SU-DHL-6 (cell line): ENCODE measurements at regions not wholly inside any gene's neighbourhood (a gene's known extent, or its start where the extent isn't known, plus 50 kb on each side); places are given as distances from the start of the nearest gene placed in this dataset.

Experiments used
- H2AFZ ChIP-seq: fragments of 200-600 bp; sonication (generic); 2 replicates; pipeline ENCODE4 v1.6.1; 2014; ENCODE audit warnings: low read depth, mild to moderate bottlenecking, moderate library complexity, mixed read lengths, antibody characterized with exemption, low read length; ENCODE audit not compliant: severe bottlenecking
- H3F3A ChIP-seq: fragments of 200-600 bp; shearing (Covaris generic); 2 replicates; pipeline ENCODE4 v1.6.0; 2016; ENCODE audit warnings: antibody characterized with exemption, mild to moderate bottlenecking; ENCODE audit not compliant: insufficient read depth
- H3K27ac ChIP-seq: fragments of 200-600 bp; sonication (generic); 2 replicates; pipeline ENCODE4 v1.5.1; 2016; ENCODE audit warnings: low read depth, mild to moderate bottlenecking, low read length, moderate library complexity, mixed read lengths
- H3K27me3 ChIP-seq: fragments of 200-600 bp; sonication (generic), shearing (Covaris generic); 2 replicates; pipeline ENCODE4 v1.6.0; 2014; ENCODE audit warnings: mild to moderate bottlenecking, low read length
- H3K36me3 ChIP-seq: fragments of 200-600 bp; sonication (generic); 2 replicates; pipeline ENCODE4 v1.6.1; 2014; ENCODE audit warnings: mild to moderate bottlenecking, low read length, mixed read lengths
- H3K4me2 ChIP-seq: fragments of 300-600, 200-600 bp; shearing (Covaris generic), sonication (generic); 2 replicates; pipeline ENCODE4 v1.6.0; 2014; ENCODE audit warnings: low read length, low read depth, mild to moderate bottlenecking; ENCODE audit not compliant: poor library complexity, severe bottlenecking
- H3K4me3 ChIP-seq: fragments of 200-600 bp; sonication (generic); 2 replicates; pipeline ENCODE4 v1.5.1; 2014; ENCODE audit warnings: antibody characterized with exemption, low read length, mild to moderate bottlenecking, mixed read lengths; ENCODE audit not compliant: insufficient read depth, poor library complexity, severe bottlenecking
- H3K79me2 ChIP-seq: fragments of 200-600 bp; sonication (generic); 2 replicates; pipeline ENCODE4 v1.6.1; 2014; ENCODE audit warnings: mild to moderate bottlenecking, low read length, moderate library complexity; ENCODE audit not compliant: insufficient read depth
- H3K9ac ChIP-seq: fragments of 200-600 bp; sonication (generic); 2 replicates; pipeline ENCODE4 v1.7.0; 2014; ENCODE audit warnings: mild to moderate bottlenecking, low read length
- H3K9me2 ChIP-seq: fragments of 200-600 bp; sonication (generic); replicated peaks from 2 replicates; pipeline ENCODE4 v1.6.1; 2014; ENCODE audit warnings: low read length; ENCODE audit not compliant: insufficient read depth
- H3K9me3 ChIP-seq: fragments of 200-600 bp; sonication (generic); 2 replicates; pipeline ENCODE4 v1.6.1; 2014; ENCODE audit warnings: low read length, mixed read lengths; ENCODE audit not compliant: insufficient read depth
- H4K20me1 ChIP-seq: fragments of 200-600 bp; sonication (generic); 2 replicates; pipeline ENCODE4 v1.6.1; 2014; ENCODE audit warnings: low read depth, mild to moderate bottlenecking, antibody characterized with exemption, low read length, moderate library complexity, mixed read lengths
- EZH2phosphoT487 ChIP-seq: fragments of 200-600 bp; sonication (generic), shearing (Covaris generic); conservative IDR thresholded peaks from 2 replicates; pipeline ENCODE4 v1.6.1; 2018; ENCODE audit warnings: mild to moderate bottlenecking, antibody characterized with exemption, low read length, moderate library complexity, mixed read lengths
- TF ChIP-seq, protein P1 (sequence below): fragments of 200-600 bp; sonication (generic); IDR thresholded peaks from one replicate; pipeline ENCODE4 v1.5.1; 2017; ENCODE audit warnings: antibody characterized with exemption, mild to moderate bottlenecking, low read length, moderate library complexity; ENCODE audit not compliant: insufficient read depth, poor library complexity, severe bottlenecking

DNA sequence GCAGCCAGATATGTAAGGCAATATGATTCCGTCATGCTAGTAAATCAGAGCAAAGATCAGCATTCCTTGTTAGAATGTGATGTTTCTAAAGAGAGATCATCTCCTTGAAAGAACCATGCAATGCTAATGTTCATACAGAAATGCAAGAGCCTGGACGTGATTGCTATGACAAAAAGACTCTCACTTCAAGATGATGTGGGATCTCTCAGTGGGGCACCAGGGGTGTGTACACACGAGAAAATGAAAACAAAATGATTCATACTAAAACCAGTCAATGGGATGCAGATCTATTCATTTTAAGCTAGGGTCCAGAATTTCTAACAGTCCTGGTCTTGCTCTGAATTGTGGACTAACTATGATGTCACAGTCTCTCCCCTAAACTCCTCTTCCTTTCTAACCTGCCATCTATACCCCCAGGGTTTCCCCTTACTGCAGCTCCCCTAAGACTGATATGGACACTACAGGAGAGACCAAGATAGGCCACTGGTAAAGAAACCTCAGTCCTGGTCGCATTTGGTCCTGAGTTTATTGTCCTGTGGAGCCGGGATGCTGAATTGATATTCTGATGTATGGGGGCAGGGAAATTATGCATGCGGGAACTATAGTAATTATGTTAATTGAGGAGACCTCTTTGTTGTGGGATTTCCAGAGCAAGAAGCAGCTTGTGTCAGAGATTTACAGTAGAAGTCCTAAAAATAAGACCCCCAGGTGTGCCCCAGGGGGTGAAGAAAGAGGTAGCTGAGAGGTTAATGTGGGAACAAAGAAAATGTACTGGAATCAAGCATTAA, 179.0 kb downstream of the PMP22 start:
- Histone ChIP-seq H3K79me2 (no peaks in the 10 kb centered on the region), H3K4me2 (no peak overlapping the region), H2AFZ (no peak overlapping the region), H3K9me2 (no peaks in the 10 kb centered on the region), H3K9ac (no peak overlapping the region), H3K4me3 (no peak overlapping the region), H3K9me3 (no peaks in the 10 kb centered on the region), H3K27me3 (0 out of 2 replicates have a peak, but pooled peaks cover 4% of the 10 kb centered on the region), H3K36me3 (no peaks in the 10 kb centered on the region), H3F3A (no peaks in the 10 kb centered on the region), H4K20me1 (no peaks in the 10 kb centered on the region), H3K27ac (no peak overlapping the region)
- TF ChIP-seq, protein P1, sequence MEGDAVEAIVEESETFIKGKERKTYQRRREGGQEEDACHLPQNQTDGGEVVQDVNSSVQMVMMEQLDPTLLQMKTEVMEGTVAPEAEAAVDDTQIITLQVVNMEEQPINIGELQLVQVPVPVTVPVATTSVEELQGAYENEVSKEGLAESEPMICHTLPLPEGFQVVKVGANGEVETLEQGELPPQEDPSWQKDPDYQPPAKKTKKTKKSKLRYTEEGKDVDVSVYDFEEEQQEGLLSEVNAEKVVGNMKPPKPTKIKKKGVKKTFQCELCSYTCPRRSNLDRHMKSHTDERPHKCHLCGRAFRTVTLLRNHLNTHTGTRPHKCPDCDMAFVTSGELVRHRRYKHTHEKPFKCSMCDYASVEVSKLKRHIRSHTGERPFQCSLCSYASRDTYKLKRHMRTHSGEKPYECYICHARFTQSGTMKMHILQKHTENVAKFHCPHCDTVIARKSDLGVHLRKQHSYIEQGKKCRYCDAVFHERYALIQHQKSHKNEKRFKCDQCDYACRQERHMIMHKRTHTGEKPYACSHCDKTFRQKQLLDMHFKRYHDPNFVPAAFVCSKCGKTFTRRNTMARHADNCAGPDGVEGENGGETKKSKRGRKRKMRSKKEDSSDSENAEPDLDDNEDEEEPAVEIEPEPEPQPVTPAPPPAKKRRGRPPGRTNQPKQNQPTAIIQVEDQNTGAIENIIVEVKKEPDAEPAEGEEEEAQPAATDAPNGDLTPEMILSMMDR: no peak
- no peak for TF ChIP-seq EZH2phosphoT487

DNA sequence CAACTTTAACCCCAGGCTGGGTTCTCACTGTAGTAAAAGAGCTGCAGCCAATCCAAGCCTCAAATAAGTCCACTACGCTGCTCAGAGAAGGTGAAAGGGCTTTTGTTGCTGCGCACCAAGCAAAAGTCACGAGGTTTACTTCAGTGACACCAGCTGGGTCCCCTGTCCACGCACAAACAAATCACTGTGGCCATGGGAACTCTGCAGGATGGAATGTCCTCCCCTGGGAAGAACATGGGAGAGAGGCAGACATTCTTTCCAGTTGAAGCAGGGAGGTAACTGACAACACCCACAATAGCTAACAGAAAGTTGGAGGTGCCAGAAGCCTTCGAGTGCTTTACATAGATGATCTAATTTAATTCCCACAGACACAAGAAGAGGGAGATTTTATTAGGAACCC, 181.9 kb downstream of the PMP22 start:
- Histone ChIP-seq H3F3A (no peaks in the 10 kb centered on the region), H2AFZ (no peak overlapping the region), H3K9ac (no peak overlapping the region), H3K79me2 (no peaks in the 10 kb centered on the region), H3K9me2 (no peaks in the 10 kb centered on the region), H3K9me3 (no peaks in the 10 kb centered on the region), H3K27me3 (0 out of 2 replicates have a peak, but pooled peaks cover 4% of the 10 kb centered on the region), H3K4me3 (no peak overlapping the region), H4K20me1 (no peaks in the 10 kb centered on the region), H3K27ac (no peak overlapping the region), H3K4me2 (no peak overlapping the region), H3K36me3 (no peaks in the 10 kb centered on the region)
- TF ChIP-seq EZH2phosphoT487: no peak

DNA sequence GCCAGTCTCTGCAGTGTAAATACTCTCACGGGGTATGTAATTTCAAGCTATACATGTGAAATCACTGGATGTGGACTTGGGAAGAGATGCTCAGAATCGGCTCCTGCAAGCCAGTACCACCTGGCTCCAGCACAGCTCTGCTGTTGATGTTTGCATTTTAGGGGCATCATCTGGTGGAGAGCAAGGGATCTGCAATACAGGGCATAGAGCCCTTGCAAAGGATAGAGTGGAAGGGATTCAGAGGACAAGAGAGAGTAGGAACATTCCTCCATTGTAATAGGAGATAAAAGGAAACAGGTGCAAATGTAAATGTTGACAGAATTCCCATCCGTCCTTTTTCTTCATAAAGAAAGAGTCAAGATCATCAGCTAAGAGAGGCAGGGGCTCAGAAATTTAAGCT, 184.1 kb downstream of the PMP22 start:
- H3K4me3 ChIP-seq: no peak overlapping the region
- no peaks in the 10 kb centered on the region for H3K79me2 ChIP-seq
- no peaks in the 10 kb centered on the region for H4K20me1 ChIP-seq
- H3K9ac ChIP-seq: no peak overlapping the region
- H3K9me2 ChIP-seq: no peaks in the 10 kb centered on the region
- no peak overlapping the region for H3K27ac ChIP-seq
- no peaks in the 10 kb centered on the region for H3K9me3 ChIP-seq
- H3K36me3 ChIP-seq: no peaks in the 10 kb centered on the region
- H3K4me2 ChIP-seq: no peak overlapping the region
- no peak overlapping the region for H2AFZ ChIP-seq
- H3F3A ChIP-seq: no peaks in the 10 kb centered on the region
- 0 out of 2 replicates have a peak, but pooled peaks cover 4% of the 10 kb centered on the region for H3K27me3 ChIP-seq
- no peak for TF ChIP-seq EZH2phosphoT487
- TF ChIP-seq, protein P1: no peak

DNA sequence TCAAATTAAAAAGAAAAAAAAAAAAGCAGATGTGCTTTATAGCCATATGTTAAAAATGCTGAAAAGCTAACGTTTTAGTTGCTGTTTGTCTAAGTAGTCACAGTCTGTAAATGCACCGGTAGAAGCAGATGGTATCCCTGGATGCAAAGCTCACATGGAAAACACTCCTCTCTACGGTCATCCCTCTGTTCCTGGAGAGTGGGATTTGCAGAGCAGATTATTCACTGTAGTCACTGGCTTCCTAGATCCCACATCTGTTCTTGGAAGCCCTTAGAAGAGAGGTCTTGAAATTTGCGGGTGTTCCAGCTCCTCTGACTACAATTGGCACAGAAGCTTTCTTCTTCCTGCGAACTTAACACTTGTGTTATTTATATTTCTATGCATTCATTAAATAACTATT, 186.6 kb downstream of the PMP22 start:
- Histone ChIP-seq H3K27ac (no peak overlapping the region), H3F3A (no peaks in the 10 kb centered on the region), H3K9me2 (no peaks in the 10 kb centered on the region), H3K4me3 (no peak overlapping the region), H2AFZ (no peak overlapping the region), H3K9me3 (no peaks in the 10 kb centered on the region), H3K4me2 (no peak overlapping the region), H4K20me1 (no peaks in the 10 kb centered on the region), H3K27me3 (no peaks in the 10 kb centered on the region), H3K9ac (no peak overlapping the region), H3K79me2 (no peaks in the 10 kb centered on the region), H3K36me3 (no peaks in the 10 kb centered on the region)
- TF ChIP-seq, protein P1: no peak
- TF ChIP-seq EZH2phosphoT487: no peak
